B cell (primary cell): ENCODE measurements at regions not wholly inside any gene's neighbourhood (a gene's known extent, or its start where the extent isn't known, plus 50 kb on each side); places are given as distances from the start of the nearest gene placed in this dataset.
"Not testable (repeated sequence)": the region's sequence is repeated elsewhere in the genome, so short reads cannot be mapped to it uniquely, and the experiment has no call there.

Source experiments
- EZH2 ChIP-seq: IDR thresholded peaks from 2 replicates; pipeline ENCODE4 v1.6.1; 2012; ENCODE audit warnings: borderline replicate concordance, low read depth, mild to moderate bottlenecking, moderate library complexity, low read length; ENCODE audit not compliant: insufficient read depth, poor library complexity, severe bottlenecking
- TF ChIP-seq, protein P1 (sequence below): fragments of 200-600 bp; IDR thresholded peaks from one replicate; pipeline ENCODE4 v1.8.0; 2022; ENCODE audit warnings: antibody characterized with exemption, mild to moderate bottlenecking

DNA sequence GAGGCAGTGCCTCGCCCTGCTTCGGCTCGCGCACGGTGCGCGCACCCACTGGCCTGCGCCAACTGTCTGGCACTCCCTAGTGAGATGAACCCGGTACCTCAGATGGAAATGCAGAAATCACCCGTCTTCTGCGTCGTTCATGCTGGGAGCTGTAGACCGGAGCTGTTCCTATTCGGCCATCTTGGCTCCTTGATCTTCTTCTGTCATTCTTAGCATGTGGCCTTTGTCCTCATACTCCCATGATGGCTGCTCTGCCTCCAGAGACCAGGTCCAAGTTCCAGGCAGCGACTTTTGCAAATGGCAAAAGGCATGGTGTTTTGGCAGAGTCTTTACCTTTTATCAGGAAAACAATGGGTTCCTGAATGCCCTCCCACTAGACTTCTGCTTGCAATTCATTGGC, 102.6 kb upstream of the SKOR2 start:
- not testable (repeated sequence) for TF ChIP-seq EZH2
- TF ChIP-seq, protein P1, sequence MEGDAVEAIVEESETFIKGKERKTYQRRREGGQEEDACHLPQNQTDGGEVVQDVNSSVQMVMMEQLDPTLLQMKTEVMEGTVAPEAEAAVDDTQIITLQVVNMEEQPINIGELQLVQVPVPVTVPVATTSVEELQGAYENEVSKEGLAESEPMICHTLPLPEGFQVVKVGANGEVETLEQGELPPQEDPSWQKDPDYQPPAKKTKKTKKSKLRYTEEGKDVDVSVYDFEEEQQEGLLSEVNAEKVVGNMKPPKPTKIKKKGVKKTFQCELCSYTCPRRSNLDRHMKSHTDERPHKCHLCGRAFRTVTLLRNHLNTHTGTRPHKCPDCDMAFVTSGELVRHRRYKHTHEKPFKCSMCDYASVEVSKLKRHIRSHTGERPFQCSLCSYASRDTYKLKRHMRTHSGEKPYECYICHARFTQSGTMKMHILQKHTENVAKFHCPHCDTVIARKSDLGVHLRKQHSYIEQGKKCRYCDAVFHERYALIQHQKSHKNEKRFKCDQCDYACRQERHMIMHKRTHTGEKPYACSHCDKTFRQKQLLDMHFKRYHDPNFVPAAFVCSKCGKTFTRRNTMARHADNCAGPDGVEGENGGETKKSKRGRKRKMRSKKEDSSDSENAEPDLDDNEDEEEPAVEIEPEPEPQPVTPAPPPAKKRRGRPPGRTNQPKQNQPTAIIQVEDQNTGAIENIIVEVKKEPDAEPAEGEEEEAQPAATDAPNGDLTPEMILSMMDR: not testable (repeated sequence)
